ENCODE measurements at regions not wholly inside any gene's neighbourhood (a gene's known extent, or its start where the extent isn't known, plus 50 kb on each side); places are given as distances from the start of the nearest gene placed in this dataset.
"Not testable (repeated sequence)": the region's sequence is repeated elsewhere in the genome, so short reads cannot be mapped to it uniquely, and the experiment has no call there.

GRCh38 chr16:7791028-7791590 is 458.5 kb downstream of the RBFOX1 start:
- Histone ChIP-seq H3K4me3 (no peak overlapping the region), H3K4me1 (no peaks in the 10 kb centered on the region), H3K27me3 (no peaks in the 10 kb centered on the region), H3K9me3 (no peaks in the 10 kb centered on the region), H3K27ac (no peak overlapping the region), H3K36me3 (no peaks in the 10 kb centered on the region)
- intact Hi-C loops (cut with DNase I) = no loop called here
- DNase-seq (ENCODE audit: extremely low spot score in 2 of 2) = no peak
- TF ChIP-seq POLR2AphosphoS5 (IDR thresholded peaks at IDR 0.05; ENCODE audit: insufficient read depth in 1 of 2, low read depth in 1 of 2) = no peak
- TF ChIP-seq CTCF (IDR thresholded peaks at IDR 0.05) = no peak
- no peak for TF ChIP-seq POLR2A (IDR thresholded peaks at IDR 0.05)

GRCh38 chr16:7775072-7775488 is 442.4 kb downstream of the RBFOX1 start:
- Histone ChIP-seq H3K27me3 (no peaks in the 10 kb centered on the region), H3K9me3 (no peaks in the 10 kb centered on the region), H3K27ac (no peak overlapping the region), H3K4me1 (no peaks in the 10 kb centered on the region), H3K4me3 (no peak overlapping the region), H3K36me3 (no peaks in the 10 kb centered on the region)
- intact Hi-C loops (cut with DNase I) = no loop called here
- TF ChIP-seq POLR2AphosphoS5 (IDR thresholded peaks at IDR 0.05; ENCODE audit: insufficient read depth in 1 of 2, low read depth in 1 of 2) (no peak), CTCF (IDR thresholded peaks at IDR 0.05) (no peak), POLR2A (IDR thresholded peaks at IDR 0.05) (no peak)
- DNase-seq (ENCODE audit: extremely low spot score in 2 of 2) = no peak

- DNase-seq (ENCODE audit: extremely low spot score in 2 of 2) = no peak
- no peaks in the 10 kb centered on the region for H3K36me3 ChIP-seq
- no peaks in the 10 kb centered on the region for H3K9me3 ChIP-seq
- intact Hi-C loops (cut with DNase I) = no loop called here
- H3K27me3 ChIP-seq = no peaks in the 10 kb centered on the region
- TF ChIP-seq POLR2AphosphoS5 (IDR thresholded peaks at IDR 0.05; ENCODE audit: insufficient read depth in 1 of 2, low read depth in 1 of 2) = no peak
- no peak for TF ChIP-seq POLR2A (IDR thresholded peaks at IDR 0.05)
- no peak for TF ChIP-seq CTCF (IDR thresholded peaks at IDR 0.05)
- no peaks in the 10 kb centered on the region for H3K4me1 ChIP-seq
- no peak overlapping the region for H3K4me3 ChIP-seq
- H3K27ac ChIP-seq = no peak overlapping the region
Observed at GRCh38 chr16:7772722-7773121, 440.1 kb downstream of the RBFOX1 start.

GRCh38 chr16:7769091-7769490 is 436.4 kb downstream of the RBFOX1 start:
- H3K27me3 ChIP-seq; intact Hi-C loops (cut with DNase I); H3K4me1 ChIP-seq; H3K27ac ChIP-seq; H3K4me3 ChIP-seq; DNase-seq (ENCODE audit: extremely low spot score in 2 of 2); H3K36me3 ChIP-seq; H3K9me3 ChIP-seq: not testable (repeated sequence)

DNA sequence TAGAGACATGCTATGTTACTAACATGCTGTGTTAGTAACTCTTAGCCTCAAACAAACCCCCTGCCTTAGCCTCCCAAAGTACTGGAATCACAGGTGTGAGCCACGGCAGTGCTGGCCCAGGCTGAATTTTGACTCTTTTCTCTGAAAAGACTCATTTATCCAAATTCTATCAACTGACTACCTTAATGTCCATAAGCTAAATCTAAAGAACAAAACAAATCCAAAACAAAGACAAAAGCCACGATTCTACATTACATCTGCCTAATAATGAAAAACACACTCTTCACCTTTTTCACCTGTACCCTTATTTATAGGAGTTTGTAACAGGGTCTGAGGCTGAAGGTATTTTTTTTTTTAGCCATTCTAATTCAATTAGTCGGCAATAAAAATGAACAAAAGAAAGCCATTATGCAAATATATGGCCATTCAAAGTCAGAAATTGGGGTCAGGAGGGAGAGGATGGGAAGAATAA is 432.5 kb downstream of the RBFOX1 start:
- no peak for DNase-seq (ENCODE audit: extremely low spot score in 2 of 2)
- Histone ChIP-seq H3K4me1 (no peaks in the 10 kb centered on the region), H3K9me3 (no peaks in the 10 kb centered on the region), H3K4me3 (no peak overlapping the region), H3K36me3 (no peaks in the 10 kb centered on the region), H3K27me3 (no peaks in the 10 kb centered on the region), H3K27ac (no peak overlapping the region)
- intact Hi-C loops (cut with DNase I) = no loop called here
- no peak for TF ChIP-seq CTCF (IDR thresholded peaks at IDR 0.05)
- TF ChIP-seq POLR2AphosphoS5 (IDR thresholded peaks at IDR 0.05; ENCODE audit: insufficient read depth in 1 of 2, low read depth in 1 of 2) = no peak
- TF ChIP-seq POLR2A (IDR thresholded peaks at IDR 0.05) = no peak

All from vagina (tissue), 2 donors.